HL-60 (cell line): ENCODE measurements at regions not wholly inside any gene's neighbourhood (a gene's known extent, or its start where the extent isn't known, plus 50 kb on each side); places are given as distances from the start of the nearest gene placed in this dataset.

ENCODE experiments used
- POLR2AphosphoS5 ChIP-seq: IDR thresholded peaks from 2 replicates; pipeline ENCODE4 v1.6.1; 2012; ENCODE audit warnings: low read depth
- TF ChIP-seq, protein P1 (sequence below): IDR thresholded peaks from one replicate; pipeline ENCODE4 v1.5.1; 2011; ENCODE audit warnings: low read length, control low read depth, inconsistent platforms; ENCODE audit not compliant: insufficient read depth

DNA sequence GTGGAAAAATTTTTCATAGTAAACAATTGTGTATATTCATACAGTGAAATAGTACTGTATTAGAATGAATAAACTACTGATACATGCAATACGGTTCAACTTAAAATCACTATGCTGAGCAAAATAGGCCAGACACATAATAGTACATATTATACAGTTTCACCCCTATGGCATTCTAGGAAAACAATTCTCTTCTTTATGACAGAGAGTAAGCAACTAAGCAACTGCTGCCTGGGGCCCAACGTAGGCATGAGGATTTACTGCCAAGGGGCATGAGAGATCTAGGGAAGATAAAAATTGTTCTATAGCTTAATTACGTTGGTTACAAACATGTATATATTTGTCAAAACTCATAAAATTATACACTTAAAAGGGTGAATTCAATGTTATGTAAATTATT lies 180.2 kb downstream of the DRD1 start:
- TF ChIP-seq, protein P1, sequence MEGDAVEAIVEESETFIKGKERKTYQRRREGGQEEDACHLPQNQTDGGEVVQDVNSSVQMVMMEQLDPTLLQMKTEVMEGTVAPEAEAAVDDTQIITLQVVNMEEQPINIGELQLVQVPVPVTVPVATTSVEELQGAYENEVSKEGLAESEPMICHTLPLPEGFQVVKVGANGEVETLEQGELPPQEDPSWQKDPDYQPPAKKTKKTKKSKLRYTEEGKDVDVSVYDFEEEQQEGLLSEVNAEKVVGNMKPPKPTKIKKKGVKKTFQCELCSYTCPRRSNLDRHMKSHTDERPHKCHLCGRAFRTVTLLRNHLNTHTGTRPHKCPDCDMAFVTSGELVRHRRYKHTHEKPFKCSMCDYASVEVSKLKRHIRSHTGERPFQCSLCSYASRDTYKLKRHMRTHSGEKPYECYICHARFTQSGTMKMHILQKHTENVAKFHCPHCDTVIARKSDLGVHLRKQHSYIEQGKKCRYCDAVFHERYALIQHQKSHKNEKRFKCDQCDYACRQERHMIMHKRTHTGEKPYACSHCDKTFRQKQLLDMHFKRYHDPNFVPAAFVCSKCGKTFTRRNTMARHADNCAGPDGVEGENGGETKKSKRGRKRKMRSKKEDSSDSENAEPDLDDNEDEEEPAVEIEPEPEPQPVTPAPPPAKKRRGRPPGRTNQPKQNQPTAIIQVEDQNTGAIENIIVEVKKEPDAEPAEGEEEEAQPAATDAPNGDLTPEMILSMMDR: no peak
- no peak for TF ChIP-seq POLR2AphosphoS5
